ENCODE measurements at regions not wholly inside any gene's neighbourhood (a gene's known extent, or its start where the extent isn't known, plus 50 kb on each side); places are given as distances from the start of the nearest gene placed in this dataset.
A peak's percentile ranks its signal among the peaks of the same experiment; 100 is the strongest.

DNA sequence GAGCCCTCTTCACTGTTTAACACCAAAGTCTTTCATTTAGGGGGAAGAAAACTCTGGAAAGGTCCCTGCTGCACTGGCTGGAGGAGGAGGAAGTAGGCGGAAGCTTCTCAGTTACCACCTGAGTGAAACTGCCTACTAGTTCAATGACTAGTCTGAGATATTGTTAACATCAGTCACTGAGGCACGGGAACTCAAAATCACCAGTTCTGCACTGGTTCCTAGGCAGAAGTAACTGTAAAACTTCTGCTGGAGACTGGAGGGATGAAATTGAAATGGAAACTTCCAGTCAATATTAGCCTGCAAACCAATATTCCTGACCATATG is 178.3 kb downstream of the SNCA start:
- Histone ChIP-seq H3K36me3 (no peaks in the 10 kb centered on the region), H3K27ac (no peak overlapping the region), H3K4me1 (no peaks in the 10 kb centered on the region), H3K9me3 (no peaks in the 10 kb centered on the region), H3K27me3 (replicated peaks in 1 of 7) (no peaks in the 10 kb centered on the region), H3K4me3 (no peak overlapping the region)
- TF ChIP-seq, protein P1, sequence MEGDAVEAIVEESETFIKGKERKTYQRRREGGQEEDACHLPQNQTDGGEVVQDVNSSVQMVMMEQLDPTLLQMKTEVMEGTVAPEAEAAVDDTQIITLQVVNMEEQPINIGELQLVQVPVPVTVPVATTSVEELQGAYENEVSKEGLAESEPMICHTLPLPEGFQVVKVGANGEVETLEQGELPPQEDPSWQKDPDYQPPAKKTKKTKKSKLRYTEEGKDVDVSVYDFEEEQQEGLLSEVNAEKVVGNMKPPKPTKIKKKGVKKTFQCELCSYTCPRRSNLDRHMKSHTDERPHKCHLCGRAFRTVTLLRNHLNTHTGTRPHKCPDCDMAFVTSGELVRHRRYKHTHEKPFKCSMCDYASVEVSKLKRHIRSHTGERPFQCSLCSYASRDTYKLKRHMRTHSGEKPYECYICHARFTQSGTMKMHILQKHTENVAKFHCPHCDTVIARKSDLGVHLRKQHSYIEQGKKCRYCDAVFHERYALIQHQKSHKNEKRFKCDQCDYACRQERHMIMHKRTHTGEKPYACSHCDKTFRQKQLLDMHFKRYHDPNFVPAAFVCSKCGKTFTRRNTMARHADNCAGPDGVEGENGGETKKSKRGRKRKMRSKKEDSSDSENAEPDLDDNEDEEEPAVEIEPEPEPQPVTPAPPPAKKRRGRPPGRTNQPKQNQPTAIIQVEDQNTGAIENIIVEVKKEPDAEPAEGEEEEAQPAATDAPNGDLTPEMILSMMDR (IDR thresholded peaks at IDR 0.05 in 8 of 11, conservative IDR thresholded peaks at IDR 0.05 in 3 of 11): no peak
- TF ChIP-seq POLR2AphosphoS5 (IDR thresholded peaks at IDR 0.05): no peak
- no peak for TF ChIP-seq POLR2A (IDR thresholded peaks at IDR 0.05)
- no peak for DNase-seq
- 61 to 79% (median 71%) methylated on average over 2 of the region's 2 CpGs for WGBS, 5 donors
- intact Hi-C loops (cut with DNase I; ENCODE audit: low total_unique reads): no loop called here

DNA sequence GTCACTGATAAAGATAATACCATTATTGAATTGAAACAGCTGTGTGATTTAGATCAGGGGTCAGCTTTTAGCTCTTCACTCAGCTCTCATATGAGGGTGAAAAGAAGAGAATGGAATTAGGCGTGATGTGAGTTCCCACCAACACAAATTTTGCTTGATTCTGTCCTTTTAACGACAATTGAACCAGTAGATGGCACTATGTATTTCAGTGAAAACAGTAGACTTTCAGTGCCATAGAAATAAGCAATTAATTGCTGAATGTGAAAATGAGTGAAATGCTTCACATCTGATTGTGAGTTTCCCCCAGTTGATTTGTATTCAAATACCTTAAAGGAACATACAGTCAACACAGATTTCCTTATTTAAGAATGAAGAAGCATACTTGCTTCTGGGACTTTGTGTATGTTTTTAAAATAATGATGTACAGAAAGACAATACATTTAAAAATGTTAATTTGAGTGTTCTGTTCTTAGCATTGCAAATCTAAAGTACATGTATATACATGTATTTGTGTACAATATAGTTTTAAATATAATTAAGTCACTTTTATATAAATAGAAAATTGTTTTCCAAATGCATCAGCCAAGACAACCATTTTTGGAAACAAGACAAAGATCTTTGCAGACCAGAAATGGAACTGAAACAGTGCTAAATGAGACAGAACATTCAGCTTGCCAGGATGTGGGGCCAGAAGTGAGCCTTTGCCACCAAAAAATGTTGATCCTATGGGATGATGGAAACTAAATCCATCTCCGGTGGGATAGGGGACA is 178.8 kb downstream of the SNCA start:
- intact Hi-C loops (cut with DNase I; ENCODE audit: low total_unique reads): no loop called here
- Histone ChIP-seq H3K27me3 (replicated peaks in 1 of 7) (no peaks in the 10 kb centered on the region), H3K9me3 (no peaks in the 10 kb centered on the region), H3K4me1 (no peaks in the 10 kb centered on the region), H3K36me3 (no peaks in the 10 kb centered on the region), H3K4me3 (no peak overlapping the region), H3K27ac (no peak overlapping the region)
- WGBS, 5 donors: 39 to 50% (median 44%) methylated on average over 3 of the region's 3 CpGs
- DNase-seq: no peak
- TF ChIP-seq, protein P1 (IDR thresholded peaks at IDR 0.05 in 8 of 11, conservative IDR thresholded peaks at IDR 0.05 in 3 of 11): peak in 3 of 11 experiments; percentile 10 to 32 (median 21)
- no peak for TF ChIP-seq POLR2AphosphoS5 (IDR thresholded peaks at IDR 0.05)

DNA sequence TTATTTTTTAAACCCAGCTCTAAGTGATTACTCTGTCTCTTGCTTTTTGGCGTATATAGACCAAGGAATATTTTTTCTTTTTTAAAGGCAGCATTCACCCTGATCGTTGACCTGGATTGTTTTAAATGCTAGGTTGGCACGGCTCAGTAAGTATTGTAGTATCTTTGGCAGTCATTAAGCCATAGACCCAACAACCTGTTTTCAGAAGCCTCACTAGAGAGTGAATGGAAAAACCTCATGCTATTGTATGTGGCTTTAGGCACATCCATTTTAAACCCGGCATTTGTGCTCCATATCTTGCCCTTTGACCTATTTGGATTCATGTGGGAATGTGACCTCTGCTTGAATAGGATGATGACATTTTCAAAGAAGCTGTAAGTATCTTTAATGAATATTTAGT is 183.9 kb downstream of the SNCA start:
- Histone ChIP-seq H3K4me3 (no peak overlapping the region), H3K9me3 (no peaks in the 10 kb centered on the region), H3K27ac (no peak overlapping the region), H3K36me3 (no peaks in the 10 kb centered on the region), H3K27me3 (replicated peaks in 1 of 7) (no peaks in the 10 kb centered on the region), H3K4me1 (no peaks in the 10 kb centered on the region)
- 74 to 85% (median 81%) methylated on average over 4 of the region's 4 CpGs for WGBS, 5 donors
- intact Hi-C loops (cut with DNase I; ENCODE audit: low total_unique reads): no loop called here
- no peak for DNase-seq
- TF ChIP-seq, protein P1 (IDR thresholded peaks at IDR 0.05 in 8 of 11, conservative IDR thresholded peaks at IDR 0.05 in 3 of 11): no peak
- TF ChIP-seq POLR2A (IDR thresholded peaks at IDR 0.05): no peak

DNA sequence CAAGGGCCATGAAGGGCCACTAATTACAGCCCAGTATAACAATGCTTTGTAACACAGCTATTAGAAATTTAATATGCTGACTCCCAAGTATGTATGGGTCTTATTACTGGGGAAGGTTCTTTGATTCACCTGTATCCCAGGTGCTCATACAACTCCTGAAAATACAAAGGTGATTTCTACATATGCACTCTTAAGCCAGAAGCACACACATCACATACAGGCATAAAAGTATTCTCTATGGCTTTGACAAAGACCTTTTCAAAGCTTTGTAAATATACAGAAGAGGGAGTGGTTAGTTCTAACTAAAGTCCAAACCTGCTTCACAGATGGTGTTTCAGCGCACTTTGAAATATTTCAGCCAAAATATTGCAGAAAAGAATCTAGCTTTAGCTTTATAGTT is 191.5 kb downstream of the SNCA start:
- Histone ChIP-seq H3K27ac (no peak overlapping the region), H3K4me1 (no peaks in the 10 kb centered on the region), H3K36me3 (no peaks in the 10 kb centered on the region), H3K27me3 (replicated peaks in 1 of 7) (no peaks in the 10 kb centered on the region), H3K4me3 (no peak overlapping the region), H3K9me3 (no peaks in the 10 kb centered on the region)
- TF ChIP-seq, protein P1 (IDR thresholded peaks at IDR 0.05 in 8 of 11, conservative IDR thresholded peaks at IDR 0.05 in 3 of 11): no peak
- TF ChIP-seq POLR2A (IDR thresholded peaks at IDR 0.05): no peak
- no peak for TF ChIP-seq POLR2AphosphoS5 (IDR thresholded peaks at IDR 0.05)
- no peak for DNase-seq
- 91 to 100% (median 97%) methylated on average over 1 of the region's 1 CpG for WGBS, 5 donors
- intact Hi-C loops (cut with DNase I; ENCODE audit: low total_unique reads): no loop called here
